B cell (primary cell): ENCODE measurements at regions not wholly inside any gene's neighbourhood (a gene's known extent, or its start where the extent isn't known, plus 50 kb on each side); places are given as distances from the start of the nearest gene placed in this dataset.

Experiments
- ATAC-seq: fragments of 200-7000 bp; cut with Tn5 transposase; one replicate; pipeline ENCODE4 v1.10.0; 2021; ENCODE audit warnings: low read depth, mild to moderate bottlenecking, moderate number of reproducible peaks, moderate library complexity
- CTCF ChIA-PET: fragments of 350-600 bp; sonication (Branson Sonifier 250); formaldehyde crosslinking; loops from one replicate; lab custom pipeline; 2021; ENCODE audit warnings: antibody characterized with exemption, inconsistent platforms; lab: Charles Lee
- POLR2A ChIA-PET: fragments of 350-600 bp; sonication (Branson Sonifier 250); formaldehyde crosslinking; loops from one replicate; lab custom pipeline; 2021; ENCODE audit warnings: antibody characterized with exemption; lab: Charles Lee
- DNase-seq: peaks from one replicate; pipeline ENCODE4 v3.0.0; 2013
- H2AFZ ChIP-seq: 2 replicates; pipeline ENCODE4 v1.6.1; 2012; ENCODE audit warnings: mild to moderate bottlenecking, low read depth, low read length; ENCODE audit not compliant: insufficient read depth, poor library complexity, severe bottlenecking
- H3K27ac ChIP-seq, 2 donors: 1 replicate in 1 of 2; 2 replicates in 1 of 2; pipeline ENCODE4 v1.5.1; 2012 to 2013; ENCODE audit warnings: low read length in 2 of 2, mild to moderate bottlenecking in 2 of 2, moderate library complexity in 1 of 2
- H3K27me3 ChIP-seq, 4 experiments: fragments of 200-600 bp in 1 of 4; sonication (generic) in 1 of 4; replicated peaks in 1 of 4; 1 replicate in 2 of 4; 2 replicates in 2 of 4; pipeline versions ENCODE4 v1.6.1 to v1.7.0; 2013 to 2016; ENCODE audit warnings: low read length in 3 of 4, mild to moderate bottlenecking in 2 of 4, mixed read lengths in 1 of 4, moderate library complexity in 1 of 4; ENCODE audit not compliant: insufficient read depth in 4 of 4, control insufficient read depth in 3 of 4; ENCODE audit errors: control extremely low read depth in 1 of 4
- H3K36me3 ChIP-seq, 2 experiments: replicated peaks in 1 of 2; 1 replicate in 1 of 2; 2 replicates in 1 of 2; pipeline versions ENCODE4 v1.6.1 to v1.7.1; 2013; ENCODE audit warnings: low read length in 1 of 2; ENCODE audit not compliant: insufficient read depth in 2 of 2, control insufficient read depth in 1 of 2; ENCODE audit errors: control extremely low read depth in 1 of 2, extremely low read depth in 1 of 2
- H3K4me1 ChIP-seq, 2 donors: fragments of 200-600 bp in 1 of 2; sonication (generic) in 1 of 2; 1 replicate in 1 of 2; 2 replicates in 1 of 2; pipeline versions ENCODE4 v1.5.1 to v1.6.1; 2013 to 2017; ENCODE audit warnings: low read length in 2 of 2; ENCODE audit not compliant: control insufficient read depth in 2 of 2, insufficient read depth in 2 of 2
- H3K4me2 ChIP-seq: replicated peaks from 2 replicates; pipeline ENCODE3; 2012; ENCODE audit warnings: mild to moderate bottlenecking, low read depth, low read length; ENCODE audit not compliant: poor library complexity, severe bottlenecking
- H3K4me3 ChIP-seq, 5 experiments: fragments of 200-600 bp in 1 of 5; sonication (generic) in 1 of 5; 1 replicate in 3 of 5; 2 replicates in 2 of 5; pipeline versions ENCODE4 v1.5.1 to v1.7.0; 2011 to 2016; ENCODE audit warnings: low read length in 4 of 5, mild to moderate bottlenecking in 4 of 5, low read depth in 2 of 5, control low read depth in 1 of 5, moderate library complexity in 1 of 5; ENCODE audit not compliant: insufficient read depth in 1 of 5; ENCODE audit errors: control extremely low read depth in 1 of 5, extremely low read depth in 1 of 5
- H3K79me2 ChIP-seq: fragments of 200-600 bp; sonication (generic); one replicate; pipeline ENCODE4 v1.6.0; 2016; ENCODE audit warnings: low read length; ENCODE audit not compliant: control insufficient read depth, insufficient read depth
- H3K9ac ChIP-seq: fragments of 200-600 bp; sonication (generic); 2 replicates; pipeline ENCODE4 v1.6.1; 2017; ENCODE audit warnings: mild to moderate bottlenecking, low read length, moderate library complexity
- H3K9me3 ChIP-seq, 3 donors: one replicate each; pipeline versions ENCODE4 v1.6.1 to v1.7.1; 2013; ENCODE audit warnings: low read length in 2 of 3; ENCODE audit not compliant: control insufficient read depth in 2 of 3, insufficient read depth in 1 of 3; ENCODE audit errors: control extremely low read depth in 1 of 3
- H4K20me1 ChIP-seq: 2 replicates; pipeline ENCODE4 v1.6.0; 2012; ENCODE audit warnings: mild to moderate bottlenecking, low read length; ENCODE audit not compliant: insufficient read depth, control insufficient read depth, poor library complexity, severe bottlenecking
- H3K27ac Mint-ChIP-seq: one replicate; pipeline ENCODE4 v1.8.0; 2021; ENCODE audit warnings: mixed read lengths
- H3K27me3 Mint-ChIP-seq: one replicate; pipeline ENCODE4 v1.8.0; 2021; ENCODE audit warnings: mixed read lengths
- H3K4me1 Mint-ChIP-seq: one replicate; pipeline ENCODE4 v1.8.0; 2021; ENCODE audit warnings: mixed read lengths
- H3K4me3 Mint-ChIP-seq: one replicate; pipeline ENCODE4 v1.8.0; 2021; ENCODE audit warnings: mixed read lengths
- H3K9me3 Mint-ChIP-seq: one replicate; pipeline ENCODE4 v1.8.0; 2022; ENCODE audit warnings: mixed read lengths; ENCODE audit not compliant: insufficient read depth
- CTCF ChIP-seq: fragments of 200-600 bp; IDR thresholded peaks from one replicate; pipeline ENCODE4 v1.8.0; 2022; ENCODE audit warnings: antibody characterized with exemption, mild to moderate bottlenecking
- EZH2 ChIP-seq: IDR thresholded peaks from 2 replicates; pipeline ENCODE4 v1.6.1; 2012; ENCODE audit warnings: borderline replicate concordance, low read depth, mild to moderate bottlenecking, moderate library complexity, low read length; ENCODE audit not compliant: insufficient read depth, poor library complexity, severe bottlenecking
- WGBS: methylation state at CpG from one replicate; pipeline ENCODE4 v1.1.5; 2013; ENCODE audit warnings: missing lambda C conversion rate; ENCODE audit not compliant: insufficient coverage; 5-methylcytosine and 5-hydroxymethylcytosine counted together
- intact Hi-C: fragments of 100-400 bp; cut with micrococcal nuclease; formaldehyde crosslinking; loops from one replicate; pipeline ENCODE4 v1.10.0; 2022

- WGBS = 90% methylated on average over 5 of the region's 5 CpGs
- no peak overlapping the region for H3K27ac Mint-ChIP-seq
- intact Hi-C loops = no loop called here
- TF ChIP-seq EZH2 (no peak), CTCF (no peak)
- H3K9me3 ChIP-seq = no peaks in the 10 kb centered on the region
- H3K4me1 ChIP-seq = no peaks in the 10 kb centered on the region
- POLR2A ChIA-PET = no interaction called here
- H3K79me2 ChIP-seq = no peaks in the 10 kb centered on the region
- H3K4me3 Mint-ChIP-seq = no peak overlapping the region
- ATAC-seq = no peak
- H3K4me2 ChIP-seq = no peak overlapping the region
- H3K27me3 Mint-ChIP-seq = no peaks in the 10 kb centered on the region
- no peak overlapping the region for H3K9ac ChIP-seq
- no peak for DNase-seq
- no peaks in the 10 kb centered on the region for H4K20me1 ChIP-seq
- no peaks in the 10 kb centered on the region for H3K36me3 ChIP-seq
- no peak overlapping the region for H3K27ac ChIP-seq
- no peaks in the 10 kb centered on the region for H3K4me1 Mint-ChIP-seq
- no peaks in the 10 kb centered on the region for H3K27me3 ChIP-seq
- H3K9me3 Mint-ChIP-seq = no peaks in the 10 kb centered on the region
- no peak overlapping the region for H2AFZ ChIP-seq
- H3K4me3 ChIP-seq = no peak overlapping the region
- CTCF ChIA-PET = no interaction called here
Observed at GRCh38 chr4:163988391-163988790, 493.9 kb downstream of the TMA16 start.

- TF ChIP-seq EZH2 = no peak
- TF ChIP-seq CTCF = no peak
- Mint-ChIP-seq H3K4me1 (no peaks in the 10 kb centered on the region), H3K4me3 (no peak overlapping the region), H3K27ac (no peak overlapping the region), H3K9me3 (no peaks in the 10 kb centered on the region), H3K27me3 (no peaks in the 10 kb centered on the region)
- no peak overlapping the region for H3K4me2 ChIP-seq
- ChIA-PET POLR2A (no interaction called here), CTCF (no interaction called here)
- DNase-seq = no peak
- ATAC-seq = no peak
- intact Hi-C loops = no loop called here
- H3K79me2 ChIP-seq = no peaks in the 10 kb centered on the region
- no peak overlapping the region for H3K27ac ChIP-seq
- no peak overlapping the region for H2AFZ ChIP-seq
- no peak overlapping the region for H3K4me3 ChIP-seq
- H4K20me1 ChIP-seq = no peaks in the 10 kb centered on the region
- H3K27me3 ChIP-seq = no peaks in the 10 kb centered on the region
- H3K36me3 ChIP-seq = no peaks in the 10 kb centered on the region
- H3K9ac ChIP-seq = no peak overlapping the region
- no peaks in the 10 kb centered on the region for H3K9me3 ChIP-seq
- WGBS = 83% methylated on average over 6 of the region's 6 CpGs
- no peaks in the 10 kb centered on the region for H3K4me1 ChIP-seq
Observed at GRCh38 chr4:163988865-163989264, 494.4 kb downstream of the TMA16 start.
